Spleen (tissue), 11 donors: ENCODE measurements at regions not wholly inside any gene's neighbourhood (a gene's known extent, or its start where the extent isn't known, plus 50 kb on each side); places are given as distances from the start of the nearest gene placed in this dataset.

Experiments used
- DNase-seq: peaks from one replicate; pipeline ENCODE4 v3.0.0-alpha.2; 2020
- H3K27ac ChIP-seq, 8 donors: fragments of 200-600 bp; sonication (generic) in 7 of 8; 1 replicate in 4 of 8; 2 replicates in 4 of 8; pipeline versions ENCODE4 v1.5.0 to v1.8.0; 2016 to 2021; ENCODE audit warnings: inconsistent platforms in 4 of 8, mild to moderate bottlenecking in 4 of 8, moderate library complexity in 1 of 8
- H3K27me3 ChIP-seq, 7 donors: fragments of 200-600 bp; sonication (generic) in 6 of 7; replicated peaks in 1 of 7; 1 replicate in 4 of 7; 2 replicates in 3 of 7; pipeline versions ENCODE4 v1.5.0 to v1.8.0; 2016 to 2021; ENCODE audit warnings: inconsistent platforms in 3 of 7, mild to moderate bottlenecking in 1 of 7
- H3K36me3 ChIP-seq, 6 donors: fragments of 200-600 bp; sonication (generic) in 5 of 6; 1 replicate in 4 of 6; 2 replicates in 2 of 6; pipeline versions ENCODE4 v1.5.0 to v1.8.0; 2016 to 2021; ENCODE audit warnings: inconsistent platforms in 2 of 6
- H3K4me1 ChIP-seq, 6 donors: fragments of 200-600 bp; sonication (generic) in 5 of 6; 1 replicate in 3 of 6; 2 replicates in 3 of 6; pipeline versions ENCODE4 v1.5.0 to v1.8.0; 2016 to 2021; ENCODE audit warnings: inconsistent platforms in 3 of 6
- H3K4me3 ChIP-seq, 8 donors: fragments of 200-600 bp; sonication (generic) in 7 of 8; 1 replicate in 4 of 8; 2 replicates in 4 of 8; pipeline versions ENCODE4 v1.5.0 to v1.8.0; 2016 to 2021; ENCODE audit warnings: inconsistent platforms in 4 of 8, mild to moderate bottlenecking in 4 of 8, moderate library complexity in 2 of 8
- H3K9me3 ChIP-seq, 8 donors: fragments of 200-600 bp; sonication (generic) in 7 of 8; 1 replicate in 4 of 8; 2 replicates in 4 of 8; pipeline versions ENCODE4 v1.5.0 to v1.8.0; 2016 to 2021; ENCODE audit warnings: inconsistent platforms in 4 of 8
- CTCF ChIP-seq, 11 experiments: fragments of 200-600 bp in 7 of 11; fragments of 450-650 bp in 4 of 11; sonication (generic) in 4 of 11; IDR thresholded peaks in 8 of 11; conservative IDR thresholded peaks in 3 of 11; 1 replicate in 7 of 11; 2 replicates in 4 of 11; pipeline versions ENCODE4 v1.4.0 to v1.8.0; 2016 to 2021; ENCODE audit warnings: antibody characterized with exemption in 11 of 11, inconsistent platforms in 4 of 11, mild to moderate bottlenecking in 1 of 11
- POLR2A ChIP-seq, 3 donors: fragments of 450-650 bp; IDR thresholded peaks; one replicate each; pipeline ENCODE4 v1.5.1; 2017; ENCODE audit warnings: antibody characterized with exemption in 3 of 3, mild to moderate bottlenecking in 1 of 3
- POLR2AphosphoS5 ChIP-seq, 3 donors: sonication (generic); formaldehyde crosslinking; IDR thresholded peaks; one replicate each; pipeline ENCODE4 v1.5.1; 2017; ENCODE audit warnings: antibody characterized with exemption in 3 of 3
- WGBS, 5 donors: extraction: QIAGEN DNeasy Blood & Tissue Kit in 3 of 5; methylation state at CpG; one replicate each; pipeline versions ENCODE4 v1.1.5 to v1.1.7; 2013 to 2018; 5-methylcytosine and 5-hydroxymethylcytosine counted together
- intact Hi-C: fragments of 100-400 bp; cut with DNase I; formaldehyde crosslinking; loops from one replicate; pipeline ENCODE4 v1.15.0; 2023; ENCODE audit warnings: low total_unique reads
- donor health status: healthy with polysubstance abuse.
- donor health status: DM: no; HTN: no; CAD: no; lungs with moderate emphysema.
- donor health status: DM: no; HTN: no; CAD: no.
- donor health status: Bipolar disorder and iron deficiency.
- donor health status: healthy.
- donor health status: DM: no; HTN: no; CAD: no.
- donor health status: DM: yes; HTN: yes; CAD: no.

- peak overlapping the region in 1 of 8 donors; percentile 38 for H3K4me3 ChIP-seq
- TF ChIP-seq POLR2A (IDR thresholded peaks at IDR 0.05) (no peak), POLR2AphosphoS5 (IDR thresholded peaks at IDR 0.05) (peak in 1 of 3 donors; percentile 39)
- no peak for DNase-seq
- peaks cover 0 to 24% (median 5%) of the 10 kb centered on the region in 6 donors for H3K4me1 ChIP-seq
- 13 to 26% (median 16%) methylated on average over 9 of the region's 9 CpGs for WGBS, 5 donors
- peaks cover 0 to 12% (median 0%) of the 10 kb centered on the region in 7 donors for H3K27me3 ChIP-seq
- peak overlapping the region in 7 of 8 donors; percentile 15 to 86 (median 62) for H3K27ac ChIP-seq
- peaks cover 0 to 13% (median 8%) of the 10 kb centered on the region in 8 donors for H3K9me3 ChIP-seq
- intact Hi-C loops, result no loop called here
- H3K36me3 ChIP-seq, result no peaks in the 10 kb centered on the region
Observed at GRCh38 chr14:97724265-97724731, 927.1 kb downstream of the VRK1 start.

GRCh38 chr14:97726676-97727075 lies 929.5 kb downstream of the VRK1 start:
- peaks cover 0 to 6% (median 1%) of the 10 kb centered on the region in 8 donors for H3K9me3 ChIP-seq
- no peak overlapping the region for H3K4me3 ChIP-seq
- no peak for DNase-seq
- H3K27me3 ChIP-seq, result peaks cover 0 to 12% (median 0%) of the 10 kb centered on the region in 7 donors
- 39 to 63% (median 46%) methylated on average over 3 of the region's 3 CpGs for WGBS, 5 donors
- H3K27ac ChIP-seq, result peak overlapping the region in 1 of 8 donors; percentile 16
- TF ChIP-seq CTCF (IDR thresholded peaks at IDR 0.05 in 8 of 11, conservative IDR thresholded peaks at IDR 0.05 in 3 of 11) (no peak), POLR2AphosphoS5 (IDR thresholded peaks at IDR 0.05) (no peak), POLR2A (IDR thresholded peaks at IDR 0.05) (no peak)
- intact Hi-C loops, result no loop called here
- H3K4me1 ChIP-seq, result peaks cover 0 to 24% (median 5%) of the 10 kb centered on the region in 6 donors
- H3K36me3 ChIP-seq, result no peaks in the 10 kb centered on the region

- Histone ChIP-seq H3K9me3 (peaks cover 0 to 5% (median 0%) of the 10 kb centered on the region in 8 donors), H3K36me3 (no peaks in the 10 kb centered on the region), H3K27ac (no peak overlapping the region), H3K4me1 (peaks cover 0 to 1% (median 0%) of the 10 kb centered on the region in 6 donors), H3K4me3 (no peak overlapping the region), H3K27me3 (no peaks in the 10 kb centered on the region)
- TF ChIP-seq POLR2AphosphoS5 (IDR thresholded peaks at IDR 0.05), result no peak
- no peak for TF ChIP-seq CTCF (IDR thresholded peaks at IDR 0.05 in 8 of 11, conservative IDR thresholded peaks at IDR 0.05 in 3 of 11)
- TF ChIP-seq POLR2A (IDR thresholded peaks at IDR 0.05), result no peak
- WGBS, 5 donors, result 75 to 91% (median 84%) methylated on average over 4 of the region's 4 CpGs
- intact Hi-C loops, result no loop called here
- DNase-seq, result no peak
Observed at GRCh38 chr14:97730706-97731105, 933.5 kb downstream of the VRK1 start.

DNA sequence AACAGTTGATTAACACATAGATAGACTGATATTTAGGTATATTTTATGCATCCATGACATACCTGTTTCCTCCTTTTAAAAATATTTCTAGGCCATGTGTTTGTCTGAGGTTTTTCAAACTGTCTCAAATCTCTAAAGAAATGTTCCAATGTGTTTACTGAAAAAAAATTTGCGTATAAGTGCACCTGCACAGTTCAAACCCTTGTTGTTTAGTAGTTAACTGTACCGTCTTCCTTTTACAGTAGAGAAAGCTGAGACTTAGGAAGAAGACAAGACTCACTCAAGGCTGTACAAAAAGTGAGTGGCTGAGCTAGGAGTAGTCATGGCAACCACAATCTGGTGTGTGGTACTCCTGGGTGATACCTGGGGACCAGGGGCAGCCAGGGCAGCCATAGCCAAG lies 934.6 kb downstream of the VRK1 start:
- Histone ChIP-seq H3K4me3 (no peak overlapping the region), H3K27me3 (no peaks in the 10 kb centered on the region), H3K36me3 (no peaks in the 10 kb centered on the region), H3K4me1 (no peaks in the 10 kb centered on the region), H3K27ac (no peak overlapping the region), H3K9me3 (peaks cover 0 to 5% (median 0%) of the 10 kb centered on the region in 8 donors)
- TF ChIP-seq CTCF (IDR thresholded peaks at IDR 0.05 in 8 of 11, conservative IDR thresholded peaks at IDR 0.05 in 3 of 11) (no peak), POLR2AphosphoS5 (IDR thresholded peaks at IDR 0.05) (no peak), POLR2A (IDR thresholded peaks at IDR 0.05) (no peak)
- intact Hi-C loops, result no loop called here
- 80 to 94% (median 88%) methylated on average over 2 of the region's 2 CpGs for WGBS, 5 donors
- no peak for DNase-seq
